GM19328 (cell line): ENCODE measurements at regions not wholly inside any gene's neighbourhood (a gene's known extent, or its start where the extent isn't known, plus 50 kb on each side); places are given as distances from the start of the nearest gene placed in this dataset.

Experiments
- ATAC-seq: cut with Tn5 transposase; IDR thresholded peaks from one replicate; pipeline ENCODE4 v1.9.1; 2021; ENCODE audit warnings: mild to moderate bottlenecking, moderate library complexity; ENCODE audit not compliant: unreplicated experiment

DNA sequence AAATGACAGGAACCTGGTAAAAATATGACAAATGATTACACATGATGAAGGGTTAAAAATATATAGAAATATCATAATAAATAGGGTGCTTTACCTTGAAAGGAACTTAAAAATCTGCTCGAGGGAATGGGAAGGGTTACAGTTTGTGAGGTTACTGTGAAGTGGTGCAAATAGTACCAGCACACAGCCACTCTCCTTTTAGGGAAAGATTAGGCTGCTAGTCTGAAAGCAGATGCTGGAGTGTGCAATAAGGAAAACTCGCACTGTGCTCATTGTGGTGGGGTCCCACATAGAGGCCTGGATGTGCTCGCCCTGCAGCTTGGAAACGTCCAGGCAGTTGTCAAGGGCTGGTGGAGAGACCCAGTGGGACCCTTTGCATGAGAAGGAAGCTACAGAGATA lies 145.9 kb upstream of the TBX20 start:
- ATAC-seq: no peak

DNA sequence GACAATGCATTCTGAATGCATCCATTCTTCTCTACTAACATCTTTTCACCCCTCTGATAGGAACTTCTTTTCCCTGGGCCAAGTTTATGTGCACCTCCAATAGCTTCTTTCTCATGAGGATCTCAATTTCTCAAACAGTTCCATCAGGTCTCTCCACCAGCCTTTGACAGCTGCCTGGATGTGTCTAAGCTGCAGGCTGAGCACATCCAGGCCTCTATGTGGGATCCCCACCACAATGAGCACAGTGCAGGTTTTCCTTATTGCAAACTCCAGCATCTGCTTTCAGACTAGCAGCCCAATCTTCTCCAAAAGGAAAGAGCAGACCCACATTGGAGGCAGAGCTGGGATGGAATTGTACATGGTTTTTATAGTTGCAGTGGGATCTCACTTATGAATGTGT lies 145.3 kb upstream of the TBX20 start:
- ATAC-seq: no peak

DNA sequence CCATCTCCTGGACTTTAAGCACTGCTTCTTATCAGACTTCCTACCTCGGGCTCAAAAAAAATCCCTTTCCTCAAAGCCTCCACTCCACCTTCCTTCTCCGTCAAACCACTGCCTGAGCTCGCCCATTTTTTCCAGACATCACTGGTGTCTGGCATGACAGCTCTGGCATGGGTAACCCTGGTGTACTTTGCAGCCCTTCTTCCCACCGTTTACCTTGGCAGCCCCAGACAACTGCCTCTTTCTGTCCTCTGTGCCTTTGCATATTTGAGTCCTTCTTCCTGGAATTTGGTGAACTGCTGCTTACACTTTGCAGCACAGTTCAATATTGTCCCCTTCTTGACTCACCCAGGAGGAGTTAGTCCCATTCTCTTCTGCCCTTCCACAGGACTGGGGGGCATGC lies 144.6 kb upstream of the TBX20 start:
- ATAC-seq: no peak

DNA sequence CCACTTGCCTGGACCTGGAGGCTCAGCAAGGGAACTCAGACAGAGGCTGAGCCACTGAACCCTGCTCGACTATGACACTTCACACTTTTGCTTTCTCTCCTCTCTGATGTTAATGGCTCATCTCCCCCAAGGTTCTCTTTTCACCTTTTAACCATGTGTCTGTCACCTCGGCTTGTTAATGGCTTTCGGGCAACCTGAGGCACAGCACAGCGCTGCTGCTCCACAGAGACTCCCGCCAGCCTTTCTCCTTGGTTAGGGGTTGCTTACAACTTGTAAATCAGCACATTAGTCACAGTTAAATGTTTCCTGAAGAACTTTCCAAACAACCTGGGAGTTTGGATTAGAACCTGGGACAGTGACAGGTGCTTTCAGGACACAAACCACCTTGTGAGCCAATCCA lies 136.2 kb upstream of the TBX20 start:
- no peak for ATAC-seq

DNA sequence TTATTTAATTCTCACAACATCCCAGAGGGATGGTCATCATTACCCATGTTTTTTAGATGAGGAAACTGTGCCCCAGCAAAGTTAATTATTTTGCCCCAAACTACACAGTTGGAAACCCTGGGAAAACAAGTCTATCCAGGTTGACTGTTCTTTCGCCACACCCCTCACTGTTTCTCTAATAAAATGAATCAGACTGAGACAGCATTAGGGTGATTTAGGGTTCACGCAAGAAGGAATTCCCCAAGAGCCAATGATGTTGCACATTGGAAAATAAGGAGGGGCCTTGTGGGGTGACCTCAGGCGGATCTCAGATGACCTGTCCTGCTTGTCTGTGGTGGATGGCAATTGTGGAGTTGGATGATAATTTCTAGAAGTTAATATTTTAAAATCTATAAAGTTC lies 135.7 kb upstream of the TBX20 start:
- ATAC-seq: no peak

DNA sequence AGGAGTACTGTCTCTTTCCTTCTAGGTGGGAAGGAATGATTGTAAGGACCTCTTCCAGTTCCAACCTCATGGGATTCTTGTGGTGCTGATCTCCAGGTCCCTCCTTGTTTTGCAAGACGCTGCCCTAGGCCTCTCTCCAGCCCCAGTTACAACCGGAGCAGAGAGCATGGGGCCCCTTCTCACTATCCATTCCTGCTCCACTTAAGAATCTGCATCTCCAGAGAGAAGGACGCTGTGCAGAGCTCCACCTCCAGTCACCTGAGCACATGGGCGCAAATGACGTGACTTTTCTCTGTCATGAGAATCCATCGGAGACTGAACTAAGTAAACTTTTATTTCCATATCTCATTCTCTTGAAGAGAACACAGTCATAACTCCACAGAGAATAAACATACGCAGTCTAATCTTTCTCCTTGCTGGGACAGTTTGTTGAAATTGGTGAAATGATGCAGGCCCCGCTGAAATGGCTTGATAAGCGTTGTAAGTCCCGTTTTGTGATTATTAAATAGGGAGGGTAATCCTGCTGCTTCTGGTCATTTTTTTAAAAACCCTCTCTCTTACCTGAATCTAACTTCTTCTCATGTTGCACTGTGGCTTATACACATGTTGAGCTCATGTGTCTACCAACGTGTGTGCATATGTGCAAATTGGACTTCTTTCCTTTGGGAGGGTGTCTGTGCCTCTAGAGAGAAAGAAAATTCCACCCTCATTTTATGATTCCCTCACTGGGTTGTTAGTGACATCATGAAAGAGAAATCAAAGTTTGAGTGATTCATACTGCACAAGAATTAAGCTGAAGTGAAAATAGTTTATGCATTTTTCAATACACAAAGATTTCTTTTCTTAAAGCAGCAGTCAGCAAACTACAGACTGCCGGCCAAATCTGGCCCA lies 133.2 kb upstream of the TBX20 start:
- no peak for ATAC-seq

DNA sequence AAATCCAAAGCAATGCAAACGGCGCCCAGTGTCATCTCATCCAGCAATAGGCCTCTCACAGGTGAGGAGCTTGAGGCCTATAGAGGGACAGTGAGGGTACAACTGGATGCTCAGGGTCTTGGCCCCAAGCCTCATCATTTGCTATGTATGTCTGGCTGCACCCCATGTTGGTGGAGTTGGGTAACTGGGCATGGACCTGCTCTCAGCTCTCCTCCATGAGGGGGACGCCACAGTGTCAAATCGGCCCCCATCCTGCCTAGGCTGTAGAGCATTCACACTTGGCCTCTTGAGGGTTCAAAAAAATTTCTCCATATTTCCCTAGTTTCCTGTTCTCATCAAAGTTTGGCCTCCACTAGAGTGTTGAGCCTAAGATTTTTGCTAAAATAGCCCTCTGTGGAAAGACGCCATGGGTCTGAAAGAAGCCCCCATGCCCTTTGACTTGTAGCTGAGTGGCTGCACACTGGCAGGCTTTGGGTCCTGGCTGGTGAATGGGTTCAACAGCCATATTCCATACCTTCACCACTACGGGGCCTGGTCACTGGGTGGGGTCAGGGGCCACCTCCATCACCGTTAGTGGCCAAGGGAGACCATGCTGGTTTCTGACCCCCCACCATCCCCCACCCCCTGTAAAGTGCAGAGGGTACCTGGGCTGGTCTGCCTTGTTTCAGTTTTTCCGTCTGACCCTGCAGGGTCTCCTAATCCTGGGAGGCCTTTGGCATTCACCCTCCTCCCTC lies 132.3 kb upstream of the TBX20 start:
- no peak for ATAC-seq

DNA sequence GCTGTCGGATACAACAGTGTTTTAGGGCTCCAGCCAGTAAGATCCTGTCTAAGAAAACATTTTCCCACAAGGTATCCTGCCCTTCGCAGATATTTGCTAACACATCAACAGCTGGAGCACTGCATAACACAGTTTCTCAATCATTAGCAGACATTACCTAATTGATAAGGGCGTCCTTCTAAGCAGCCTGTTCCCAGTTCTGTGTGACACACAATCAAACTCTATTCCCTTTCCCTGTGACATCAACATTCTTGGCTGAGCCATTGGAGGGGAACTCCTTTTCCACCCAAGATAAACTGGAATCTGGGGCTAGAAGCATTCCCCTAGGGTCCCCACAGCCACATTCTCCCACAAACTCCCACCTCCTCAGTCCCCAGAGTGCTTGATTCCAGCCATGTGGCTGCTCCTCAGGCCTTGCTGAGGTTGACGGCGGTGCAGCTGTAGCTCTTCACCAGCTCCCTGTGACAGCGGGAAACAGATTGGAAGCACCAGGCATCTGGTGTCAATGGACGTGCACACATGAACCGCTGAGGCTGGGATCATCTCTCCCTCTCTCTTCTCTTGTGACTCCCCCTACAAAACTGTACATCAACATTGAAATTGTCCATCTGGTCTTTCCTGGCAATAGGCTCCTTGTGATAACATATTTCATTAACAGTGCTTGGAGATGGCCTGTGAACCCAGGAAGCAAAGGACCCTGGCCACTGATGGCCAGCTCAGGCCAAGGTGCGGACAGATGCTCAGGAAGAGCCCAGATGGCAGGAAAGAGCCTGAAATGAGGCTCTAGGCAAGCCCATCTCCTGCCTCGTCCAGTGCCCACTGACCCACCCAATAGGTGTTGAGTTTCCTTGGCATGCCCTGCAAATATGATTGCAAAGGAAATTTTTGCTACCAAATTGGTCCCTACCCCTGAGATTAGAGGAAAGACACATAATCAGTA lies 131.1 kb upstream of the TBX20 start:
- no peak for ATAC-seq

DNA sequence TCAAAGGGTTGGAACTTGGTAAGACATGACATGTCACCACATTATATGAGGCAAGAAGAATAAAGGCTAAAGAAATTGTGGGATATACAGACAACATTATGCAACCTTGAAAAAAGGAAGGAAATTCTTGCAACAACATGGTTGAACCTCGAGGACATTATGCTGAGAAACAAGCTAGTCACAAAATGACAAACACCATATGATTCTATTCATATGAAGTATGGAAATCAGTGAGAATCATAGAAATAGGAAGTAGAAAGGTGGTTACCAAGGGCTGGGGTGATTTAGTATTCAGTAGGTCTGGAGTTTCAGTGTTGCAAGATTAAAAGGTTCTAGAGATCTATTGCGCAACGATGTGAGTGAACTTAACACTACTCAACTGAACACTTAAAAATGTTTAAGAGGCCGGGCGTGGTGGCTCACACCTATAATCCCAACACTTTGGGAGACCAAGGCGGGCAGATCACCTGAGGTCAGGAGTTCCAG lies 126.9 kb upstream of the TBX20 start:
- no peak for ATAC-seq

DNA sequence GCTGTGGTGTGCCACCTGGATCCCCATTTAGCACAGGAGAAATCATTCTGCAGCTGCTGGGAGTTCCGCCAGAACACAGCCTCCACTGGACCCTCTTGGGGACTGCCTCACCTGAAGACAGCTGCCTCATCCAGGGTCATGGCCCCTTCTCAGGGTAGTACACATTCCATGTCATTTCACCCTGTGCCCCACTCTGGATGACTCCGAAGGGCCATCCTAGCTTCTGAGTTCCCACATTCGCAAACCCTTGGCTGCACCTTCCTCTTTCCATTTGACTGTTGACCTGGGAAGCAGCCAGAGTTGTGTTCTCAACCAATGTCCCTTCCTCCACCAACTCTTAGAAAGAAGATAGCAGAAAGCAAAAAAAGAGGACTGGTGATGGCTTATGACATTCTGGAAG lies 125.6 kb upstream of the TBX20 start:
- ATAC-seq: no peak

DNA sequence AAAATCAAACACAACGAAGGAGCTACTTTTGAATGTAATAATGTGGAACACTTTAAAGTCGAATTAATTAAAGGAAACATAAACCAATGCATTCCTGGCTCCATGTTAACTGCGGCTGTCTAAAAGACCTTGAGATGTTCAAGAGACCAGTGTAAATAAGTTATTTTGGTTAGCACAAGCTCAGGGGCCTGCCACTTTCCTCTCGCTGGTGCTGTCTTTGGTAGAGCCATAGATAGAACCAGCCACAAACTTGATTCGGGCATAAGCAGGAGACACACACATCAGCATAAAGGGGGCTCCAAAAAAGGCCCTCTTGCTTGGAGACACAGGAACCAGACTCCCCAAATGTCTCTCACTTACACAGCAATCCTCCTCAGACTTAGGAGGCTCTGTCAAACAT lies 121.6 kb upstream of the TBX20 start:
- no peak for ATAC-seq

DNA sequence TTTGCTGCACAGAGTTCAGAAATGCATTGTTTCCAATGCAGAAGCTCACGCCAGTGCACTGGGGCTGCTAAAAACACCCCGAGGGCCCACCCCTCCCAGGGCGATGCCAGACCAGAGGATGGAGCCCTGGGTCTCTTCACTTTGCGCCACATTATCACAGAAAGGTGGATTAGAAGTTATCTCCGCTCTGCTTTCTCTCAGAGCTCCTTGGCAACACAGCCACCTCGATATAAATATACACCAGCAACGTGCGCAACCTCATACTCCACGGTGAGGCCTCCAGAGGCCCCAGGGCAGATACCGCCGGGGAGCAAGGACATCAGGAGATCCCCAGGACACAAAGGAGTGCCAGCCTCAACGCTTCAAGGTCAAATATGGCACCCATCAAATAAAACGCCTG lies 121.0 kb upstream of the TBX20 start:
- ATAC-seq: no peak

DNA sequence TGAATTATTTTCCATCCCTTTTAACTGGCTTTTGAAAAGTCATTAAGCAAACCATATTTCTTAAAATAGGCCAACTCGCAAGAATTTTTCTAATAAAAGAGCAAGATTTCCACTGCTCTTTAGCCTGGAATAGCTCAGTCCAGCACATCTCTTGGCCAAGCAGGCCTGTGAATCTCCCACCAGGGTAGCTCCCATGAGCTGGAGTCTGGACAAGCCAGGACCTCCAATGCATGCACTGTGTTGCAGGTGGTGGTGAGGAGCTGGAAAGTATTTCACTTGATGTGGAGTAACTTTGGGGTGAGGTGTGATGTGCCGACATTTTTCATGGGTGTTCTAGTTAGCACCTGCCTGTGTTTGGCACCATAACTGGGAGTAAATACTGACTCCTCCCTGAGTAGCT lies 117.3 kb upstream of the TBX20 start:
- ATAC-seq: no peak

DNA sequence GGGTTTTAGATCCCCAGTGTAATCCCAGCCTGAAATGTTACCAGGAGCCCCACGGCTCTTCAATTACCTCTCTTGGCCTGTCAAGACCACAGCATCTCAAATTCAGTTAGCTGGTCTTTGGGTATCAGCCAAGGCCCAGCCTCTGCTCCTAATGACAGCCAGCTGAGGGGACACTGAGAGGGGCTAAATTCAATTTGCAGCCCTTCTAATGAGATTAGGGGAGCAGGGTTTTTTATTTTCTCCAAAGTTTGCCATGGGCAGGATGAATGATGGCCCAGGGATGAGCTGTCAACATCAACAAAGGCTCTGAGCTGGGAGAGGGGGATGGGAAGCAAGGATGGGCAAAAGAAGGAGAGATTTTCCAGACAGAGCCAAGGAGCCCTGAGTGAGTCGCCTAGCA lies 116.8 kb upstream of the TBX20 start:
- ATAC-seq: no peak

DNA sequence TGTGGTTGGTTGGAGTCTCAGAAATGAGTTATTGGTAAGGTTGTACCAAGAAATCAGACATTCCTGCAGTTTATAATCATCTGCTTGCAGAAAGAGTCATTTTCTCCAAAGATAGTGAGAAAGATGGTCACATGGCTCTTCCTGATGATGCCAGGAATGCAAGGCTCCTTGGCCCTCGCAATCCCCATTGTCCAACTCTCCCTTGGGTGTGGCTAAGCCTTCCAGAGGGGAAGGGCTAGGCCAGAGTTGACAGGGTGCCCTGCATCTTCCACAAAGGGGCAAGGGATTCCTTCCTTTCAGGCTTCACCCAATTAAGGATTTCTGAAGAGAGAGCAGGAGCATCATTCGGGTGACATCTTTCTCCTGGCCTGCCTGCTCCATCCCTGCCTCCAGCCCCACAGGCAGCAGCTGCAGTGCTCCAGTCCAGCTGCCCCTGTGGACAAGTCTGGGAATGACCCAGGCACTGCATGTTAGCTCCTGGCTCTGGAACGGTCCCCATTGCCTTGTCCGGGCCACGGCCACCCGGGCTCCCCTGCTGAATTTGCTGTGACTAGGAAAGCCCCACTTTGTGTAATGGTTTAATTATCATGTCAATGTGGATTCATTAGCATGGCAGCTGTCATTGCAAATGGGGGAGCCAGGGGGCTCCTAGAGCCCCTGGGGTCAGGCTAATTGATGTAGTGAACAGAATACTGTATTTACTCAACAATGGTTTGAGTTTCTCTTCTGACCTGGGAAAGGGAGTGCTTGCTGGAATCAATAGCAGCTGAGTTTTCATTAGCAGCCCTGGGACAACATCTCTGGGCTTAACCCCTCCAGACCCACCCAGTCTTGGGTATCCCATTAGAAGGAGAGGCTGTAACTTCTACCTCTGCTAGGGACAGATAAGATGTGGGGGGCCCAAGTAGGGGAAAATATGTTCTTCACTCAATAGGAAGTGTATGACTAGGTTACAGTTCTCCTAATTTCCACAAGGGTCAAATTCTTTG lies 112.6 kb upstream of the TBX20 start:
- no peak for ATAC-seq

DNA sequence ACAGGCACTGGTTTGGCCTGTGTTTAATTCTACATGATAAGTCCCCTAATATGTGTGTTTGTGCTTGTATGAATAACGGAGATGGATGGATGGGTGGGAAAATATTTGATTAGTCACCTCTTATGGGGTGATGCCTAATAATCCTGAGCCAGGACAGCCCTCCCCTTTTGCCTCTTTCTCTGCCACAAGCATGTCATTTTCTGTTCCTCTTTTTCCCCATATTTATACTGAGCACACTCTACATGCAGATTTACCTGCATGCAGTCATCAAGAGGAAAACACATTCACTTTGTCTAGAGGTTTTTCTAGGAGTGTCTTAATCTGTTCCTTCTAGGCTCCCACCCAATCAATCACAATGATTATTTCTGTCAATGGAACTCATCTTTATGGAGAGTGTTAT lies 111.6 kb upstream of the TBX20 start:
- ATAC-seq: no peak

DNA sequence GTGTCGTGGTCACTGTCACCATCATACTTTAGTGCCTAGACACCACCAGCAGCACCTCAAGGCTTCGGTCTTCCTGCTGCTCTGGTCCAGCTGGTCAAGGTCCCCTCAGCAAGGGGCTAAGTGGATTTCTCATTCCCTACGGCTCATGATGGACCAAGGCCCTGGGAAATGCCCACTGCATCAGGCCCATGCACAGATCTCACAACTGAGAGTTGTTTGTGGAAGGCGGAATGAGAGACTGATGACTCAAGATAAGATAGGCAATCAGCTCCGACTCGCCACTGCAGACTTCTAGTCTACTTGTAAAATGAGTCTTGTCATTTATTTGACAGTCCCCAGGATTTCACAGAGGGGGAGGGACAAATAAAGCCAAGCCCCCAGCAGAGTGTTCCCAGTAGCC lies 108.4 kb upstream of the TBX20 start:
- no peak for ATAC-seq

DNA sequence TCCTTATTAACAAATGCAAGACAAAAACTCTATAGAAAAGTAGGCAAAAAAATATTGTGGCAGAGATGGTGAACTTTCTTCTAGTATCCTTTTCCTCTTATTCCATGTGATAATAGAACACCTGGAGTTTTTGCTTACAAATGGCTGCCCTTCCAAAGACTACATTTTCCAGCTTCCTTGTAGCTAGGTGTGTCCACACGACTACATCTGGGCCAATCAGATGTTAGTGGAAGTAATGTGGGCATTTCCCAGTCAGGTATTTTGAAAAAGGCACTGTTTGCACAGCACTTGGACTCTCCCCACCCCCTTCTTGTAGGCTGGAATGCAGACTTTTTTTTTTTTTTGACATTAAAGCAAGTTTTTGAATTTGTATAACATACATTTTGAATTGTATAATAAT lies 105.5 kb upstream of the TBX20 start:
- no peak for ATAC-seq

DNA sequence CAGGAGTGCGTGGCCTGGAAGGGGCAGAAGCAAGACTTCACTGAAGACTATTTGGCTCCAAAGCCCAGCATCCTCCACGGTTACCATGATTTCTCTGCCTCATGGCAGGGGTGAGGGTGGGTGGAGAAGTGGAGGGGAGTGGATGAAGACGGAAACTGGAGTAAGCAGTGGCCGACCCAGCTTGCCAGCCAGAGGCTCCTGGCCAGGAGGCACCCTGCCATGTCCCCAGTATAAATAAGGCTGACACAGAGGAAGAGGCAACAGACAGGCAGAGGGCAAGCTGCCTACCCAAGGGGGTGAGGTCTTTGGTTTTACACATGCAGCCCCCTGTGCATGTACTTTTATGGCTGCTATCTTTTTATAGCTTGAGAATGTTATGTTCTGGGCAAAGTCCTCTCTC lies 102.6 kb upstream of the TBX20 start:
- no peak for ATAC-seq

DNA sequence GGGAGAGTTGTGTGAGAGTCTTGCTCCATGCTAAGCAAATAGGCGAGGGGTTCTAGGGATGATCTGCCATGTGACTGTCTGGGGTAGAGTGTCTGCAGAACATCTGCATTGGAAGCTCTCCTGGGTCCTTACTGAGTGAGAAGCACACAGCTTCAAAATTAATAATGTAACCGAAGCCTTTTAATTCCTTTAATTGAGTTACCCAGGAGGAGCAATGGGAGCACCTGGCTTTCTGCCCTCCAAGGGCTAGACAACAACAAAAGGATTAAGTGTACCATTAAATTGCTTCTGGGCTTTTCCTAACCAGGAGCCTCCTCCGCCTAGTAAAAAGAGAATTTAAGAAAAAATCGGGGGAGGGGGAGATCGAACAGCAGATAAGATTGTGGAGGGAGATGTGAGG lies 102.0 kb upstream of the TBX20 start:
- no peak for ATAC-seq
